GM19468 (cell line): ENCODE measurements at regions not wholly inside any gene's neighbourhood (a gene's known extent, or its start where the extent isn't known, plus 50 kb on each side); places are given as distances from the start of the nearest gene placed in this dataset.

ENCODE experiments used
- ATAC-seq: cut with Tn5 transposase; IDR thresholded peaks from one replicate; pipeline ENCODE4 v1.9.1; 2021; ENCODE audit warnings: mild to moderate bottlenecking, moderate library complexity, moderate number of reproducible peaks; ENCODE audit not compliant: unreplicated experiment; ENCODE audit errors: extremely low read depth

DNA sequence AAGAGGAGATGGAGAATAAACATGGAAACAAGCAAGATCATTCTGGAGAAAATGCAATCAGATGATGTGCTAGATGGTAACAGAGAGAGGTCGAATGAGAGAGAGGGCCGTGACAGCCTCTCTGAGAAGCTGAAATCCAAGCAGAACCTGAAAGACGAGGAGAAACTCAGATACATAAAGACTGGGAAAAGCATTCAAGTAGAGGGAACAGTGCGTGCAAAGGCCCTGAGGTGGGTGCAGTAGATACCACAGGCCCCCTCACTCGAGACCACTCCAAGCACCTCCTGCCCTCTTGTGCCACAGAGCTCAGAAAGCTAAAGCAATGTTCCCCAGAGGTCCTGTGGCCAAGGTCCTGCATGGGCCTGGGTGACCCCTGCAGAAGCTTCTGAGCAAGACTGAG, 54.8 kb upstream of the DLK1 start:
- no peak for ATAC-seq

GRCh38 chr14:100673085-100673806, 53.4 kb upstream of the DLK1 start:
- ATAC-seq, result no peak

DNA sequence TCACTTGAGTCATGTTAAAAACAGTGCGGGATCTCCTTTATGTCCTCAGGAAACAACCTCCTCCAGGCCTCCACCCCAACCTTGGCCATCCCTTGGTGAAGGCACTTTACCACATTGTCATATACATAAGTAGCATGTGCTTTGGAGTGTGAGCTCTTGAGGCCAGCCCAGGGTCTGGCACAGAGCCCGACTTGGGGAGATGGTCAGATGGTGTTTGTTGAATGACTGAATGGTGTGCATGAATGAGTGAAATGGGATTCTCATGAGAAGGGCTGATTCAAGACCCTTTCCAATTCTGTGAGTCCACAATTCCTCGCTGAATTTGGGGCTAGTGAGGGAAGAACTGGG, 52.9 kb upstream of the DLK1 start:
- ATAC-seq, result no peak

- no peak for ATAC-seq
Measured at GRCh38 chr14:100674428-100674827, 52.3 kb upstream of the DLK1 start.

DNA sequence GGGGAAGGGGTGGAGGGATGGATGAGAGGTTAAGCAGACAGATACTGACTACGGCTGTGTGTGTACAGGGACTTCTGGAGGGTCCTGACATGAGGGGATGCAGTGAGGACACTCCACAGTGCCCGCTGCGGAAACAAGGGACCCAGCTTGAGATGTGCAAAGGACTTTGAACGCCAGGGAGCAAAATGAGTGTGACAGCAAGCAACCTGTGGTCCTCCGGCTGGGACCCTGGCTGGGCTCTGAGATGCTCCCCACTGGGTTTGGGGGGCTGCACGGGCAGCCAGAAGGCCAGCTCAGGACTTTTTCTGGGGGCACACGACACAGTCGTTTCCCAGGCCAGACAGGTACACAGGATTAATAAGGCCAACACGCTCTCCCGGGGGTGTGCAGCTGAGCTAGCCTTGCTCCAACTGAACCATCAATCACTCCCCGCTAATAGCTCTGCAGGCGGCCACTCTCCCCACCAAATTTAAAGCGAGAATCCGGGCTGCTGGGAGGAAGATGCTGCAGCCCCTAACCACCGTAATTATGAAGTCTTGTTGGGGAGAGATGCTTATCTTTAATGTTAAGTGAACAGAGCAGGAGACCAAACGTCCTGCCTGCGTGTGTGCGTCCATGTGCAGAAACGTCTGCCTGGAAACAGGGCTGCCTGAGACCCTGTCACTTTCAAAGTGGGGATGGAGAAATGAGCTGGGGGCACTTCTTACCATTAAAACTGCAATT, 51.6 kb upstream of the DLK1 start:
- no peak for ATAC-seq

- no peak for ATAC-seq
Measured at GRCh38 chr14:100675699-100676684, 50.7 kb upstream of the DLK1 start.
